HG03045 (cell line): ENCODE measurements at regions not wholly inside any gene's neighbourhood (a gene's known extent, or its start where the extent isn't known, plus 50 kb on each side); places are given as distances from the start of the nearest gene placed in this dataset.

Experiments used
- ATAC-seq: cut with Tn5 transposase; IDR thresholded peaks from one replicate; pipeline ENCODE4 v1.9.1; 2021; ENCODE audit warnings: mild to moderate bottlenecking, moderate library complexity; ENCODE audit not compliant: unreplicated experiment

- ATAC-seq: no peak
Measured at GRCh38 chr2:138175066-138175465, 210.8 kb downstream of the HNMT start.

GRCh38 chr2:138176862-138177439, 212.7 kb downstream of the HNMT start:
- no peak for ATAC-seq

DNA sequence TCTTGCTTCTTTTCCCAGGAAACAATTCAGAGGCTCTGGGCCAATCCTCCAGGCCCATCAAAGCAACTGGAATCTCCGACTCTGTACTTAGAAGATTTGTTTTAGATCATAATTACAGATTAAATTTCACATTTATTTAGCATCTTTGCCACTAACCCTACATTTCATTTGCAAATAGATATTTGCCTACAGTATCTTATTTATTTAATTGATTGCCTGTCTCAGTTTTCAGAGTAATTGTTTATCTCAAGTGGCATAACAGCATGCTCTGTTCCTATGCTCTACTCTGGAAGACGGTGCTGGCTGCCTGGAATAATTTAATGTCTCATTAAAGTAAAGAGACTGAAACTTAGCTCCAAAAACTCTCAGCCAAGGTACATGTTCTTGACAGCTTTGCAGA, 213.4 kb downstream of the HNMT start:
- no peak for ATAC-seq

- no peak for ATAC-seq
Measured at GRCh38 chr2:138180692-138181386, 216.6 kb downstream of the HNMT start.

GRCh38 chr2:138182250-138182936, 218.1 kb downstream of the HNMT start:
- no peak for ATAC-seq

GRCh38 chr2:138182937-138183312, 218.7 kb downstream of the HNMT start:
- no peak for ATAC-seq

- ATAC-seq: no peak
Measured at GRCh38 chr2:138183705-138184104, 219.4 kb downstream of the HNMT start.

DNA sequence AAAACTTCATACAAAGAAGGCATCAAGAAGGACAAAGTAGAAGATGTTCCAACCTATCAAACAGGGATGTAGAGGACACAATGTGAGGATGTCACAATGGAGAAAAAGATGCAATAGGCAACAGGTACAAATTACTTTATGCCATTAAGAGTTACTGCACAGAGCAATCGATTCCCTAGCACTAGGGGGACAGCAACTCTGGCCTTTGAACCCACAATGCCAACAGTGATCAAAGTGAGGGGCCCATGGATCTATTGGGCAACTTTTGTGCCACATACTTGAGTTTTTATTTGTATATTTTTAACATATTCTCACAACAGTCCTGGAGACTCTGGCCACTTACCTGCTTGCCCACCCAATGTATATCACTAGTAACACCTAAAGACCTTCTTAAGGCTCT, 220.2 kb downstream of the HNMT start:
- no peak for ATAC-seq

GRCh38 chr2:138185827-138186226, 221.6 kb downstream of the HNMT start:
- ATAC-seq: no peak

DNA sequence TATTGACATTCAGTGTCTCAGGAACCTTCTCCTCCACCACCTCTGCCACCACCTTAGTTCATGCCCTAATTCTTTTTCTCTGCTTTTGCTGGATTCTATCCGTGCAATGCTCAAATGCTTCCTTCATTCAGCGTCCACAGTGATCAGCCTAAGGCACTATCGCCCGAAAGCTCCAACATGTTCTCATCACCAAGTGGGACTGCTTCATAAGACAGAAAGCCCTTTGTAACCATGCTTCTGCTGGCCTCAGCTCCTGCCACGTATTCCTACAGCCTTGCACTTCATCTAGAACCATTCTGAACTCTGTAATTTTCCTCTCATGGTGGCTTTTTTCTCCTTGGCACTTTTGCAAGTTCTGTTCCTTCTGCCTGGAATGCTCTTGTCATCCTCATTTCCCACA, 222.9 kb downstream of the HNMT start:
- no peak for ATAC-seq

GRCh38 chr2:138190999-138191398, 226.7 kb downstream of the HNMT start:
- ATAC-seq: no peak

GRCh38 chr2:138193416-138194213, 229.3 kb downstream of the HNMT start:
- ATAC-seq: no peak

DNA sequence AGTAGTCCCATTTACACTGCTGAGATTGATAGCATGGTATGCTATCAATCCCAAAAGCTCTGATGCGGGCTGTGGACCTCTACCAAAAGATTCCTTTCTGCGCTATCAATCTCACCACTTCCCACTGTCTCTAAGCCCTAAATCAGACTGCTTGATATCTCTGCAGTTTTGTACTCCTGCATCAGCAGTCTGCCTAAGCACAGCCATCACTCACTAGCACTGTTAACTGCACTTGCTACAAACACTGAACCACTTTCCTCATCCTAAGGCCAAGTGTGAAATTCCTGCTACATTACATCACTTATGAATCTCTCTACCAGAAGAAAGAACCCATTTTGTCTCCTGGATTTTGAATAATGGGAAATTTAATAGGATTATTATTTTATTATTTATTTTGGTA, 237.0 kb downstream of the HNMT start:
- no peak for ATAC-seq

DNA sequence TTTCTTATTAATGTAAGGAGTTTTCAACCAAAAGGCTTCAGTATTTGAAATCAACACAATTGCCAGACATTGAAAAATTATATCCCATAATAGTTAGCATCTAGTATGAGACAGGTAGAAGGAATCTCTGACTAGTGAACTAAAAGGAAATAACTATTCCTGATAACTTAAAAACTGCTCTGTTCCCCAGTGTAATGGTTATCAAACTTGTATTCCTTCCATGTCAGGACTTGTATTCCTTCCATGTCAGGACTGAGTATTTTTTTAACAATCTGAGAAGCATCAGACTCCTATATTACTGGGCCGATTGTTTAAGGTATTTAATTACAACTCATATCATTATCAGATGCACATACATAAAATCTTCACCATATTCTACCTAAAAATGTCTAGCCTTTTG, 238.5 kb downstream of the HNMT start:
- ATAC-seq: no peak

- no peak for ATAC-seq
Measured at GRCh38 chr2:138205281-138205680, 241.0 kb downstream of the HNMT start.

GRCh38 chr2:138207074-138207930, 243.0 kb downstream of the HNMT start:
- no peak for ATAC-seq

DNA sequence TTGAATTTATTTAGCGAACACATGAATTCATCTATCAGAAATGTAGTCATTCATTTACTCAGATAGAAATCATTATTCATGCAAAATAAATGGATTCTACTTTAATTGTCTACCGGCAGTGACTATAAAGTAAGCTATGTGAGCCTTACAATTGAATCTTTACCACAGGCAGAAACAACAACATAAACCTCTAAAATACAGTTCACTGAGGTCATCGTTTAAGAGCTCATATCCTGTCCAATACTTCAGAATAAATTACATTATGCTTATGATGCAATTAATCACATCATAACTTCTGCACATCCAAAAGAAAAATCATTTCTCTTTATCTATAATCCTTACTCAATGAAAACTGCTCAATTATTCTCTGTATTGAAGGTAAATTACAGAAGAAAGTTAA, 244.7 kb downstream of the HNMT start:
- ATAC-seq: no peak

- ATAC-seq: no peak
Measured at GRCh38 chr2:138210487-138210886, 246.2 kb downstream of the HNMT start.

GRCh38 chr2:138212434-138212833, 248.2 kb downstream of the HNMT start:
- ATAC-seq: no peak

DNA sequence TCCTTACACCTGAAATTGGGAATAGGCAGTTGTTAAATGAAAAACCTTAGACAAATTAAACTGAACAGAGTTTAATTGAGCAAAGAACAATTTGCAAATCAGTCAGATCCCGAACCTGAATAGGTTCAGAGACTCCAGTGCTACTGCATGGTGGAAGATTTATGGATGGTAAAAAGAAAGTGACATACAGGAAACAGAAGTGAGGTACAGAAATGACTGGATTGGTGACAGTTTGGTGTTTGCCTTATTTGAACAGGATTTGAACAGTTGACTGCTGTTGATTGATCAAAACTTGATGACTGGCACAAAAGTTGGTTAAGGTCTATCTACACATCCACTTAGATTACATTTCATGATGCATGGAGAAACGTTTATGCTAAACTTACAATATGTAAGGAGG, 248.8 kb downstream of the HNMT start:
- no peak for ATAC-seq

GRCh38 chr2:138213624-138214023, 249.4 kb downstream of the HNMT start:
- no peak for ATAC-seq
